ENCODE measurements at regions not wholly inside any gene's neighbourhood (a gene's known extent, or its start where the extent isn't known, plus 50 kb on each side); places are given as distances from the start of the nearest gene placed in this dataset.

GRCh38 chr9:86534572-86535258 lies 180.5 kb upstream of the TUT7 start:
- H3K4me3 ChIP-seq (replicated peaks; ENCODE audit: low read depth, low read length), result no peak overlapping the region
- DNase-seq (ENCODE audit: extremely low read depth, low read depth), result peak; percentile 41
- TF ChIP-seq, protein P1, sequence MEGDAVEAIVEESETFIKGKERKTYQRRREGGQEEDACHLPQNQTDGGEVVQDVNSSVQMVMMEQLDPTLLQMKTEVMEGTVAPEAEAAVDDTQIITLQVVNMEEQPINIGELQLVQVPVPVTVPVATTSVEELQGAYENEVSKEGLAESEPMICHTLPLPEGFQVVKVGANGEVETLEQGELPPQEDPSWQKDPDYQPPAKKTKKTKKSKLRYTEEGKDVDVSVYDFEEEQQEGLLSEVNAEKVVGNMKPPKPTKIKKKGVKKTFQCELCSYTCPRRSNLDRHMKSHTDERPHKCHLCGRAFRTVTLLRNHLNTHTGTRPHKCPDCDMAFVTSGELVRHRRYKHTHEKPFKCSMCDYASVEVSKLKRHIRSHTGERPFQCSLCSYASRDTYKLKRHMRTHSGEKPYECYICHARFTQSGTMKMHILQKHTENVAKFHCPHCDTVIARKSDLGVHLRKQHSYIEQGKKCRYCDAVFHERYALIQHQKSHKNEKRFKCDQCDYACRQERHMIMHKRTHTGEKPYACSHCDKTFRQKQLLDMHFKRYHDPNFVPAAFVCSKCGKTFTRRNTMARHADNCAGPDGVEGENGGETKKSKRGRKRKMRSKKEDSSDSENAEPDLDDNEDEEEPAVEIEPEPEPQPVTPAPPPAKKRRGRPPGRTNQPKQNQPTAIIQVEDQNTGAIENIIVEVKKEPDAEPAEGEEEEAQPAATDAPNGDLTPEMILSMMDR (IDR thresholded peaks at IDR 0.05; ENCODE audit: low read depth, low read length, missing control alignments), result no peak

GRCh38 chr9:86531971-86532640 lies 177.9 kb upstream of the TUT7 start:
- H3K4me3 ChIP-seq (replicated peaks; ENCODE audit: low read depth, low read length), result no peak overlapping the region
- DNase-seq (ENCODE audit: extremely low read depth, low read depth), result no peak
- TF ChIP-seq, protein P1 (IDR thresholded peaks at IDR 0.05; ENCODE audit: low read depth, low read length, missing control alignments), result no peak

- TF ChIP-seq, protein P1 (IDR thresholded peaks at IDR 0.05; ENCODE audit: low read depth, low read length, missing control alignments), result no peak
- DNase-seq (ENCODE audit: extremely low read depth, low read depth), result no peak
- H3K4me3 ChIP-seq (replicated peaks; ENCODE audit: low read depth, low read length), result no peak overlapping the region
These were observed 177.2 kb upstream of the TUT7 start for GRCh38 chr9:86531273-86531970.

- TF ChIP-seq, protein P1 (IDR thresholded peaks at IDR 0.05; ENCODE audit: low read depth, low read length, missing control alignments), result no peak
- no peak for DNase-seq (ENCODE audit: extremely low read depth, low read depth)
- H3K4me3 ChIP-seq (replicated peaks; ENCODE audit: low read depth, low read length), result no peak overlapping the region
These were observed 175.5 kb upstream of the TUT7 start for GRCh38 chr9:86529496-86530275.

DNA sequence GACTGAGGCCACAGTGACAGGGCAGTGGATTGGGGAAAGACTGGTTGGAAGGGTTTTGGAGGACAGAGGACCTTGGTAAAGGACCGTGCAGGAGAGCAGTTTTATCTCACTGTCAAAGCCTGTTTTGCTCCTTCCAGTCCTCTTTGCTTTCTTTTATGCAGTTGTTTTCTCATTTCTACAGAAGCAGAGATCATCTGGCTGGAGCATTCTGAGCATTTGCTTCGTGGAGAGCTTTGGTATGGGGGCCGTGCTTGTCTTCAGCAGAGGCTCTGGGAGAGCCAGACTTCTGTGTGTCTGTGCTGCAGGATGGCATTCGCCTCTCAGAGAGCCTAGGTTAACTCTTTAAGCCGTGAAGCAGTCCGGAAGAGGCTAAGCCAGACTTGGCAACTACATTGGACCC lies 171.8 kb upstream of the TUT7 start:
- no peak for DNase-seq (ENCODE audit: extremely low read depth, low read depth)
- TF ChIP-seq, protein P1 (IDR thresholded peaks at IDR 0.05; ENCODE audit: low read depth, low read length, missing control alignments), result no peak
- H3K4me3 ChIP-seq (replicated peaks; ENCODE audit: low read depth, low read length), result no peak overlapping the region

GRCh38 chr9:86525182-86525581 lies 171.0 kb upstream of the TUT7 start:
- H3K4me3 ChIP-seq (replicated peaks; ENCODE audit: low read depth, low read length), result no peak overlapping the region
- TF ChIP-seq, protein P1 (IDR thresholded peaks at IDR 0.05; ENCODE audit: low read depth, low read length, missing control alignments), result no peak
- DNase-seq (ENCODE audit: extremely low read depth, low read depth), result no peak
